T-cell (primary cell): ENCODE measurements at regions not wholly inside any gene's neighbourhood (a gene's known extent, or its start where the extent isn't known, plus 50 kb on each side); places are given as distances from the start of the nearest gene placed in this dataset.

ENCODE experiments used
- ATAC-seq, 4 experiments: fragments of 200-7000 bp in 3 of 4; fragments of 150-1000 bp in 1 of 4; cut with Tn5 transposase; replicated peaks in 1 of 4; 1 replicate in 3 of 4; 2 replicates in 1 of 4; pipeline ENCODE4 v1.10.0; 2021; ENCODE audit warnings: moderate library complexity in 3 of 4, mild to moderate bottlenecking in 2 of 4, moderate number of reproducible peaks in 1 of 4
- CTCF ChIA-PET, 2 donors: fragments of 300-600 bp; sonication (Branson Sonifier 250); formaldehyde crosslinking; loops; one replicate each; lab custom pipeline; 2022; ENCODE audit warnings: antibody characterized with exemption in 2 of 2; lab: Charles Lee
- POLR2A ChIA-PET, 2 donors: fragments of 300-600 bp; sonication (Branson Sonifier 250); formaldehyde crosslinking; loops; one replicate each; lab custom pipeline; 2022; ENCODE audit warnings: antibody characterized with exemption in 2 of 2; lab: Charles Lee
- DNase-seq, 35 experiments: peaks; one replicate each; pipeline versions ENCODE4 v3.0.0 to v3.0.0-alpha.2; 2013 to 2023
- H3K27ac ChIP-seq: one replicate; pipeline ENCODE4 v1.5.1; 2013; ENCODE audit warnings: low read length
- H3K27me3 ChIP-seq, 2 experiments: replicated peaks in 1 of 2; 1 replicate in 1 of 2; 2 replicates in 1 of 2; pipeline versions ENCODE4 v1.6.1 to v1.7.0; 2013; ENCODE audit warnings: low read length in 1 of 2, mixed read lengths in 1 of 2; ENCODE audit not compliant: control insufficient read depth in 2 of 2, insufficient read depth in 2 of 2; ENCODE audit errors: extremely low read depth in 1 of 2
- H3K36me3 ChIP-seq, 2 donors: 1 replicate in 1 of 2; 2 replicates in 1 of 2; pipeline versions ENCODE4 v1.6.1 to v1.7.0; 2013; ENCODE audit warnings: low read length in 1 of 2; ENCODE audit not compliant: control insufficient read depth in 2 of 2, insufficient read depth in 1 of 2; ENCODE audit errors: extremely low read depth in 1 of 2
- H3K4me1 ChIP-seq, 2 experiments: 1 replicate in 1 of 2; 2 replicates in 1 of 2; pipeline versions ENCODE4 v1.6.1 to v1.7.0; 2013; ENCODE audit warnings: low read length in 2 of 2, mixed read lengths in 1 of 2; ENCODE audit not compliant: insufficient read depth in 2 of 2, control insufficient read depth in 1 of 2; ENCODE audit errors: extremely low read depth in 1 of 2
- H3K4me3 ChIP-seq, 2 donors: 1 replicate in 1 of 2; 2 replicates in 1 of 2; pipeline versions ENCODE4 v1.5.1 to v1.7.0; 2013; ENCODE audit warnings: mild to moderate bottlenecking in 2 of 2, low read length in 1 of 2, moderate library complexity in 1 of 2; ENCODE audit not compliant: control insufficient read depth in 1 of 2; ENCODE audit errors: extremely low read depth in 1 of 2
- H3K9me3 ChIP-seq: 2 replicates; pipeline ENCODE4 v1.7.0; 2013
- H3K27ac Mint-ChIP-seq, 2 donors: one replicate each; pipeline ENCODE4 v1.8.0; 2020 to 2021; ENCODE audit warnings: mild to moderate bottlenecking in 2 of 2, mixed read lengths in 2 of 2
- H3K27me3 Mint-ChIP-seq, 2 donors: one replicate each; pipeline ENCODE4 v1.8.0; 2021 to 2022; ENCODE audit warnings: mixed read lengths in 2 of 2
- H3K36me3 Mint-ChIP-seq: one replicate; pipeline ENCODE4 v1.8.0; 2021; ENCODE audit warnings: mixed read lengths
- H3K4me1 Mint-ChIP-seq, 3 donors: one replicate each; pipeline ENCODE4 v1.8.0; 2020 to 2022; ENCODE audit warnings: mixed read lengths in 3 of 3, mild to moderate bottlenecking in 1 of 3
- H3K4me3 Mint-ChIP-seq, 3 donors: one replicate each; pipeline ENCODE4 v1.8.0; 2020 to 2022; ENCODE audit warnings: mild to moderate bottlenecking in 3 of 3, mixed read lengths in 3 of 3, moderate library complexity in 3 of 3
- H3K9me3 Mint-ChIP-seq, 3 donors: one replicate each; pipeline ENCODE4 v1.8.0; 2020 to 2022; ENCODE audit warnings: mixed read lengths in 3 of 3
- WGBS: methylation state at CpG from one replicate; pipeline ENCODE4 v1.1.5; 2013; ENCODE audit warnings: missing lambda C conversion rate; ENCODE audit not compliant: insufficient coverage; 5-methylcytosine and 5-hydroxymethylcytosine counted together

DNA sequence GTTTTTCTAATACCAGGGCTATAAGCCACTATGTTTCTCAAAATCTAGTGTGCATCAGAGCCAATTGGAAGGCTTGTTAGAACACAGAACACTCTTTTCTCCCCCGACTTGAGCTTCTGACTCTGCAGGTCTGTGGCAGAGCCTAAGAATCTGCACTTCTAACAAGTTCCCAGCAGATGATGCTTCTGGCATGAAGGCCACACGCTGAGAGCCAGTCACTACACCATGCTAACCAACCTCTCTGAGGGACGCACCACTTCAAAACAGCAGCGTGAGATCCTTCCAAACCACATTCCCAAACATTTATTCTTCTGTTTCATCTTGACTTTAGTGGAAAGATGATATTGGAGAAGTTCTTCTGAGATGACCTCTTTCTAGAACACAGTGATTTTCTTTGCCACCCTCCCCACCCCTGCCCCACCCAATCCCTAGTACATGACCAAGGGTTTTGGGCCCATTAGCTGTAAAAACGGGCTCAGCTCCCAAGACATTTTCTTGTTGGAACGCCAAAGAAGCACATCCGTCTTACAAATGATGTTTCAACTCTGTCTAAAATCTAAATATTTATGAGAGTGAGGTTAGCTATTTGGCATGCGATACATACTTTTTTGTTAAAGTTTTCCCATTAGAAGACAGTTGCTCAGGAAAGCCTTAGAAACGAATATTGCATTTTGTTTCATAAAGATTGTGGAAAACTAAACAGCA lies 391.9 kb downstream of the TMEM182 start:
- Histone ChIP-seq H3K36me3 (no peaks in the 10 kb centered on the region), H3K27me3 (peaks cover 0 to 3% of the 10 kb centered on the region in 2 experiments), H3K9me3 (no peaks in the 10 kb centered on the region), H3K4me3 (no peak overlapping the region), H3K4me1 (no peaks in the 10 kb centered on the region), H3K27ac (no peak overlapping the region)
- Mint-ChIP-seq H3K4me1 (no peaks in the 10 kb centered on the region), H3K36me3 (no peaks in the 10 kb centered on the region), H3K27me3 (no peaks in the 10 kb centered on the region), H3K9me3 (peaks cover 0 to 9% (median 8%) of the 10 kb centered on the region in 3 donors), H3K27ac (no peak overlapping the region), H3K4me3 (no peak overlapping the region)
- DNase-seq: no peak
- ChIA-PET POLR2A (no interaction called here), CTCF (no interaction called here)
- 50% methylated on average over 2 of the region's 9 CpGs for WGBS
- no peak for ATAC-seq

- WGBS: 100% methylated on average over 1 of the region's 3 CpGs
- no peak for ATAC-seq
Measured at GRCh38 chr2:103155308-103155707, 393.5 kb downstream of the TMEM182 start.

DNA sequence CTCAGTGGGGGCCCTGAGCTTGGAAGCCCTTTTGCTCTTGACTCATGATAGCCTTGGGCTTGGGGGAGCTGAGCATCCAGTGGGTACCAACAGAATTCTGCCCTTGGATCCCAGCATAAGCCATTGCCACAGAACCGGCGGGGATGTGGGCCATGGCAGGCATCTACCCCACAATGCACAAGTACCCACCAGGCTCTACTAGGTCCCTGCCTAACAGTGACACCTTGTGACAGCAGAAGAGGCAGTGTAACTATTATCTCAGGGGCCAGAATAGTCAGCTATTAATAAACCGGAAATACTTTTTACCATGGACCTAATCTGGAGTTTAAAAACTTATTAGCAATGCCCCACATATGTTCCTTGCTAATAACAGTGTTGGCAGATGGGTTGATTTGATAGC lies 397.2 kb downstream of the TMEM182 start:
- ChIA-PET POLR2A (no interaction called here), CTCF (no interaction called here)
- H3K4me3 Mint-ChIP-seq: no peak overlapping the region
- ATAC-seq: no peak
- WGBS: 38% methylated on average over 2 of the region's 3 CpGs
- H3K4me1 Mint-ChIP-seq: no peaks in the 10 kb centered on the region
- Histone ChIP-seq H3K36me3 (no peaks in the 10 kb centered on the region), H3K27ac (no peak overlapping the region), H3K4me1 (no peaks in the 10 kb centered on the region), H3K4me3 (no peak overlapping the region), H3K9me3 (no peaks in the 10 kb centered on the region), H3K27me3 (peaks cover 0 to 3% of the 10 kb centered on the region in 2 experiments)
- H3K27me3 Mint-ChIP-seq: peaks cover 0 to 3% of the 10 kb centered on the region in 2 donors
- no peak overlapping the region for H3K27ac Mint-ChIP-seq
- no peaks in the 10 kb centered on the region for H3K9me3 Mint-ChIP-seq
- H3K36me3 Mint-ChIP-seq: no peaks in the 10 kb centered on the region
- no peak for DNase-seq

More at GRCh38 chr2:103155308-103155707, 393.5 kb downstream of the TMEM182 start:
- DNase-seq: no peak
- H3K4me1 Mint-ChIP-seq: no peaks in the 10 kb centered on the region
- H3K27ac ChIP-seq: no peak overlapping the region
- H3K4me1 ChIP-seq: no peaks in the 10 kb centered on the region
- no peak overlapping the region for H3K27ac Mint-ChIP-seq
- H3K36me3 Mint-ChIP-seq: no peaks in the 10 kb centered on the region
- ChIA-PET CTCF (no interaction called here), POLR2A (no interaction called here)
- H3K4me3 ChIP-seq: no peak overlapping the region
- no peaks in the 10 kb centered on the region for H3K27me3 Mint-ChIP-seq
- H3K9me3 ChIP-seq: no peaks in the 10 kb centered on the region
- H3K4me3 Mint-ChIP-seq: no peak overlapping the region
- peaks cover 0 to 9% (median 8%) of the 10 kb centered on the region in 3 donors for H3K9me3 Mint-ChIP-seq
- H3K36me3 ChIP-seq: no peaks in the 10 kb centered on the region
- H3K27me3 ChIP-seq: peaks cover 0 to 3% of the 10 kb centered on the region in 2 experiments

DNA sequence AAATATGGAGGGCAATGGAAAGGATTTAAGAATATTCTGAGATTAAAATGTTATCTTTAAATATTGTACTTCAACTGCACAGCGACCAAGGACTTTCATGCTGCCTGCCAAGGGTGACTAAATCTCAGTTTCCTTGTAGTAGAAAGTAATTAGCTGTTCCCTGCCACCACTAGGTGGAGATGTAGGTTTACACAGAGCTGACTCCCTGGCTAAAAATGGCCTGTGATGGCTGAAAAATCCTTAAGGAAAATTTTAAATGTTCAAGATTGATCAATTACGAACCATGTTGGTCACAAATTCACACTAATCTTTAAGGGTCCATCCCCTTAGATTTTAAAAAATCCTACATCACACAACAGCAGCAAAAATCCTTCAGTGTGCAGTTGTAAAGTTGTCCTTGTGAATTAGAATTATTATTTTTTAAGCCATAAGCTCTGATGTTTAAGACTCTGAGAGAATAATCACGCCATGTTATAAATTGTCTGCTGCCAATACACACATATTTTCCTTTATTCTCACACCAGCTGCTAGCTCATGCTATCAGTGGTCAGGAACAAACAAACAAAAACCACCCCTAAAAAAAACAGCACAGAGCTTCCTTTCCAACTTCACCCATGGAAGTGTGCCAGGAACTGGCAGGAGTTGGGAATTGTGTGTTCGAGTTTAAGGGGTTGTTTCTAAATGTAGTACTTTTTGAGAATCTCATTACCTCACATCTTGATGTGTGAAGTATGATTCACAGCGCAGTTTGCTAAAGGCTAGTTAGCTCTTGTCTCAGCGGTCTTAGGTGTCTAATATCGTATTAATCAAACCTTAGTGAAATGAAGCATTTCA lies 399.8 kb downstream of the TMEM182 start:
- POLR2A ChIA-PET: no interaction called here
- no peak for ATAC-seq

GRCh38 chr2:103164748-103165147 lies 402.9 kb downstream of the TMEM182 start:
- no peaks in the 10 kb centered on the region for H3K27me3 ChIP-seq
- H3K27me3 Mint-ChIP-seq: peaks cover 0 to 3% of the 10 kb centered on the region in 2 donors
- WGBS: 43% methylated on average over 1 of the region's 5 CpGs
- DNase-seq (no peak), ATAC-seq (no peak)
- H3K27ac Mint-ChIP-seq: no peak overlapping the region
- no peaks in the 10 kb centered on the region for H3K36me3 Mint-ChIP-seq
- H3K4me1 ChIP-seq: no peaks in the 10 kb centered on the region
- H3K9me3 ChIP-seq: no peaks in the 10 kb centered on the region
- no peak overlapping the region for H3K27ac ChIP-seq
- no peak overlapping the region for H3K4me3 ChIP-seq
- ChIA-PET CTCF (no interaction called here), POLR2A (no interaction called here)
- H3K9me3 Mint-ChIP-seq: no peaks in the 10 kb centered on the region
- no peaks in the 10 kb centered on the region for H3K36me3 ChIP-seq
- no peak overlapping the region for H3K4me3 Mint-ChIP-seq
- no peaks in the 10 kb centered on the region for H3K4me1 Mint-ChIP-seq

More for the DNA sequence above, 399.8 kb downstream of the TMEM182 start:
- Mint-ChIP-seq H3K9me3 (no peaks in the 10 kb centered on the region), H3K36me3 (no peaks in the 10 kb centered on the region), H3K27me3 (peaks cover 0 to 3% of the 10 kb centered on the region in 2 donors), H3K27ac (no peak overlapping the region), H3K4me3 (no peak overlapping the region), H3K4me1 (no peaks in the 10 kb centered on the region)
- Histone ChIP-seq H3K27ac (no peak overlapping the region), H3K27me3 (peaks cover 0 to 3% of the 10 kb centered on the region in 2 experiments), H3K4me1 (no peaks in the 10 kb centered on the region), H3K36me3 (no peaks in the 10 kb centered on the region), H3K4me3 (no peak overlapping the region), H3K9me3 (no peaks in the 10 kb centered on the region)
- CTCF ChIA-PET: interaction anchor here (0.6 to 1.0 kb wide), 3 partner anchors 31 to 1688 kb away, joined by 3 read pairs; no protein-coding TSS in a partner anchor
- DNase-seq: no peak
- WGBS: no CpG with 5 or more reads among the region's 7 CpGs

- Histone ChIP-seq H3K9me3 (no peaks in the 10 kb centered on the region), H3K4me3 (no peak overlapping the region), H3K36me3 (no peaks in the 10 kb centered on the region), H3K27ac (no peak overlapping the region), H3K4me1 (no peaks in the 10 kb centered on the region), H3K27me3 (no peaks in the 10 kb centered on the region)
- ATAC-seq (no peak), DNase-seq (no peak)
- ChIA-PET POLR2A (no interaction called here), CTCF (interaction anchor here in 1 of 2 donors (0.7 kb wide), 1 partner anchor 309 kb away, joined by 3 read pairs; no protein-coding TSS in a partner anchor)
- 87% methylated on average over 4 of the region's 6 CpGs for WGBS
- no peaks in the 10 kb centered on the region for H3K4me1 Mint-ChIP-seq
- peaks cover 0 to 3% of the 10 kb centered on the region in 2 donors for H3K27me3 Mint-ChIP-seq
- H3K9me3 Mint-ChIP-seq: peaks cover 0 to 4% (median 0%) of the 10 kb centered on the region in 3 donors
- no peak overlapping the region for H3K27ac Mint-ChIP-seq
- H3K4me3 Mint-ChIP-seq: no peak overlapping the region
- H3K36me3 Mint-ChIP-seq: no peaks in the 10 kb centered on the region
Measured at GRCh38 chr2:103165836-103166235, 404.0 kb downstream of the TMEM182 start.
